Astrocyte (in vitro differentiated cells and primary cell): ENCODE measurements at regions not wholly inside any gene's neighbourhood (a gene's known extent, or its start where the extent isn't known, plus 50 kb on each side); places are given as distances from the start of the nearest gene placed in this dataset.

Experiments
- DNase-seq: peaks from one replicate; pipeline ENCODE4 v3.0.0-alpha.2; 2010; ENCODE audit warnings: low read depth
- FAIRE-seq: peaks from 2 replicates; lab custom pipeline; 2011; peaks lifted over from hg19 to GRCh38; lab: Jason Lieb, UNC
- H2AFZ ChIP-seq: 2 replicates; pipeline ENCODE4 v1.6.0; 2012; ENCODE audit warnings: low read depth, low read length, inconsistent platforms
- H3K27ac ChIP-seq: 2 replicates; pipeline ENCODE4 v1.5.1; 2011; ENCODE audit warnings: low read depth, low read length, inconsistent platforms
- H3K27me3 ChIP-seq: 2 replicates; pipeline ENCODE4 v1.6.0; 2011; ENCODE audit warnings: low read length, inconsistent platforms; ENCODE audit not compliant: insufficient read depth
- H3K36me3 ChIP-seq: 2 replicates; pipeline ENCODE4 v1.5.1; 2011; ENCODE audit warnings: low read length, inconsistent platforms; ENCODE audit not compliant: insufficient read depth
- H3K4me1 ChIP-seq: 2 replicates; pipeline ENCODE4 v1.5.1; 2011; ENCODE audit warnings: low read length, inconsistent platforms; ENCODE audit not compliant: insufficient read depth
- H3K4me2 ChIP-seq: 2 replicates; pipeline ENCODE4 v1.6.0; 2012; ENCODE audit warnings: low read length, inconsistent platforms
- H3K4me3 ChIP-seq: 2 replicates; pipeline ENCODE4 v1.5.1; 2011; ENCODE audit warnings: low read depth, mild to moderate bottlenecking, low read length, inconsistent platforms; ENCODE audit not compliant: insufficient read depth
- H3K79me2 ChIP-seq: 2 replicates; pipeline ENCODE4 v1.6.0; 2012; ENCODE audit warnings: mild to moderate bottlenecking, low read length, inconsistent platforms; ENCODE audit not compliant: insufficient read depth
- H3K9ac ChIP-seq: 2 replicates; pipeline ENCODE4 v1.6.0; 2012; ENCODE audit warnings: mild to moderate bottlenecking, low read length, inconsistent platforms
- H3K9me3 ChIP-seq: 2 replicates; pipeline ENCODE4 v1.5.1; 2012; ENCODE audit warnings: low read depth, mild to moderate bottlenecking, low read length, inconsistent platforms; ENCODE audit not compliant: insufficient read depth
- H4K20me1 ChIP-seq: 2 replicates; pipeline ENCODE4 v1.6.0; 2012; ENCODE audit warnings: low read length, inconsistent platforms; ENCODE audit not compliant: insufficient read depth
- H3K27ac Mint-ChIP-seq: one replicate; pipeline ENCODE4 v1.8.0; 2021; ENCODE audit warnings: mild to moderate bottlenecking, mixed read lengths; ENCODE audit not compliant: unreplicated experiment
- H3K27me3 Mint-ChIP-seq: one replicate; pipeline ENCODE4 v1.8.0; 2021; ENCODE audit warnings: low read depth, mixed read lengths; ENCODE audit not compliant: unreplicated experiment
- H3K36me3 Mint-ChIP-seq: one replicate; pipeline ENCODE4 v1.8.0; 2021; ENCODE audit warnings: low read depth, mixed read lengths; ENCODE audit not compliant: unreplicated experiment
- H3K4me1 Mint-ChIP-seq: one replicate; pipeline ENCODE4 v1.8.0; 2021; ENCODE audit warnings: low read depth, mixed read lengths; ENCODE audit not compliant: unreplicated experiment
- H3K4me3 Mint-ChIP-seq: one replicate; pipeline ENCODE4 v1.8.0; 2021; ENCODE audit warnings: mild to moderate bottlenecking, moderate library complexity, mixed read lengths; ENCODE audit not compliant: unreplicated experiment
- H3K9me3 Mint-ChIP-seq: one replicate; pipeline ENCODE4 v1.8.0; 2021; ENCODE audit warnings: mild to moderate bottlenecking, mixed read lengths; ENCODE audit not compliant: unreplicated experiment
- EZH2 ChIP-seq: IDR thresholded peaks from 2 replicates; pipeline ENCODE4 v1.6.1; 2012; ENCODE audit warnings: mild to moderate bottlenecking, low read length, inconsistent platforms; ENCODE audit not compliant: insufficient read depth
- TF ChIP-seq, protein P1 (sequence below): IDR thresholded peaks from 2 replicates; pipeline ENCODE4 v1.5.1; 2011; ENCODE audit warnings: low read depth, mild to moderate bottlenecking, inconsistent platforms, low read length, moderate library complexity; ENCODE audit not compliant: insufficient read depth

DNA sequence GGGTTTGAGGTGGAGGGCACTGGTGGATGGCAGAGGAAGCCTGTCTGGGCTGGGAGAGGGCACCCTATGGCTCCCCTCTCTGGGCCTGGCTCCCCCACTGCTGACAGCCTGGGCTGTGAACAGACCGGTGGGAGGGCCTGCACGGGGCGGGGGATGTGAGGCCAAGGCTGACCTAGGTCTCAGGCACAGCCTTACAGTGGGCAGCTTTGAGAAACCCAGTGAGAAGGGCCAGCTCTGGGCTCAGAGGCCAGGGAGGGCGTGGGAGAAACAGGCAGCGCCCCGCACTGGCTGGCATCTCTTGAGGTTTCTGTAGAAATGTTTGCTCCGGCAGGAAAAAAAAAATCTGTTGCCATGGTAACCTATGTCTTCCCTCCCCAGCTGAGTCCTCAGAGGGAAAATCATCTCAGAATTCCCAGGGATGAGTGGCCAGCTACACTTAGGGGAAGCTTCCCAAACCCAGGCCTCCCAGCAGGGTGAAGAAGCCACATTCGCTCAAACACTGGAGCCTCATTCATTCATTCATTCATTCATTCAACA, 71.7 kb upstream of the TAF1B start:
- no peaks in the 10 kb centered on the region for H3K9me3 ChIP-seq
- peaks cover 3% of the 10 kb centered on the region for H3K36me3 Mint-ChIP-seq
- H3K4me3 ChIP-seq: no peak overlapping the region
- peak; percentile 50 for FAIRE-seq
- DNase-seq: peak; percentile 55
- H3K4me1 ChIP-seq: peaks cover 33% of the 10 kb centered on the region
- H3K27me3 Mint-ChIP-seq: peaks cover 13% of the 10 kb centered on the region
- H3K4me2 ChIP-seq: peak overlapping the region; percentile 15
- peak overlapping the region; percentile 20 for H3K4me3 Mint-ChIP-seq
- peak overlapping the region; percentile 40 for H3K9ac ChIP-seq
- H3K36me3 ChIP-seq: no peaks in the 10 kb centered on the region
- no peaks in the 10 kb centered on the region for H3K27me3 ChIP-seq
- no peak overlapping the region for H2AFZ ChIP-seq
- peak overlapping the region; percentile 92 for H3K27ac Mint-ChIP-seq
- no peaks in the 10 kb centered on the region for H3K79me2 ChIP-seq
- no peaks in the 10 kb centered on the region for H3K9me3 Mint-ChIP-seq
- peaks cover 49% of the 10 kb centered on the region for H3K4me1 Mint-ChIP-seq
- no peaks in the 10 kb centered on the region for H4K20me1 ChIP-seq
- H3K27ac ChIP-seq: peak overlapping the region; percentile 7
- no peak for TF ChIP-seq EZH2
- TF ChIP-seq, protein P1, sequence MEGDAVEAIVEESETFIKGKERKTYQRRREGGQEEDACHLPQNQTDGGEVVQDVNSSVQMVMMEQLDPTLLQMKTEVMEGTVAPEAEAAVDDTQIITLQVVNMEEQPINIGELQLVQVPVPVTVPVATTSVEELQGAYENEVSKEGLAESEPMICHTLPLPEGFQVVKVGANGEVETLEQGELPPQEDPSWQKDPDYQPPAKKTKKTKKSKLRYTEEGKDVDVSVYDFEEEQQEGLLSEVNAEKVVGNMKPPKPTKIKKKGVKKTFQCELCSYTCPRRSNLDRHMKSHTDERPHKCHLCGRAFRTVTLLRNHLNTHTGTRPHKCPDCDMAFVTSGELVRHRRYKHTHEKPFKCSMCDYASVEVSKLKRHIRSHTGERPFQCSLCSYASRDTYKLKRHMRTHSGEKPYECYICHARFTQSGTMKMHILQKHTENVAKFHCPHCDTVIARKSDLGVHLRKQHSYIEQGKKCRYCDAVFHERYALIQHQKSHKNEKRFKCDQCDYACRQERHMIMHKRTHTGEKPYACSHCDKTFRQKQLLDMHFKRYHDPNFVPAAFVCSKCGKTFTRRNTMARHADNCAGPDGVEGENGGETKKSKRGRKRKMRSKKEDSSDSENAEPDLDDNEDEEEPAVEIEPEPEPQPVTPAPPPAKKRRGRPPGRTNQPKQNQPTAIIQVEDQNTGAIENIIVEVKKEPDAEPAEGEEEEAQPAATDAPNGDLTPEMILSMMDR: peak; percentile 17

DNA sequence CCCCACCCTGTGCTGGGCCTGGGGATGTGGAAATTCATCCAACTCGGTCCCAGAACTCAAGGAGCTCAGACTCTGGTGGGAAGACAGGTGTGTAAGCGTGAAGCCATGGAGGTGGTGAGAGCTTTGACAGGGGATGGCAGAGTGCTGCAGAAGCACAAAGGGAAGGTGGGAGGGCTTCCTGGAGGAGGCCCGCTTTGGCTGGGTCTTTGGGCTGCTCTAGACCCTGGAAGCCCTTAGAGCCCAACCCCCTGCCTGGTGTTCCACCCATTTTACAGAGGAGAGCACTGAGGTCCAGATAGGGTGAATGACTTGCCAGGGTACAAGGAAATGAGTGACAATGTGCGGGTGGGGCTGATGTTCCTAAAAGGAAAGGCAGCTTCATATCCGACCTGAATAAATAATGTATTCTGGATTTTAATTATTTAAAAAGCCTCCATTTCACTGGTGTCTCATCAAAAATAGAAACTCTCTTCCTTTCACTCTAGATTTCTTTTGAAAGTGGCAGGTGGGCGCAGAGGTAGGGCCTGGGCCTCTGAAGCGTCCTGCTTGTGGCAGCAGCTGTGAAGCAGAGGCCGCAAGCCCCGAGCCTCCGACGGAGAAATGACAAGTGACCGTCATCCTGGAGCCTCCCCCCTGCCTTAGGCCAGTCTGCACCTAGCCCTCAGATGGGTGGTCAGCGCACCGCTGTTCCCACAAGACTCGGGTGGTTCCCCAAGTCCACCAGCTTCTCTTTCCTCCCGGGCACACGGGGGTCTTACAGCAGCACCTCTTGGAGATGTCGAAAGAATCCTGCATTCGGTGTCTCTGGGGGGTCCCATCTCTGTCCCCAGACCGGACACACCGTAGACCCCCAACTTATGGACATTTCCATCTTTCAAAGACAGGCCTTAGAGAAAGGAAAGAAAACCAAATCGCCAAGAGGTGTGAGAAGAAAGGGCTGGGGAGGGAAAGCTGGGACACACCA, 71.0 kb upstream of the TAF1B start:
- Mint-ChIP-seq H3K27me3 (peaks cover 14% of the 10 kb centered on the region), H3K4me1 (peaks cover 43% of the 10 kb centered on the region), H3K9me3 (no peaks in the 10 kb centered on the region), H3K36me3 (peaks cover 3% of the 10 kb centered on the region), H3K4me3 (peak overlapping the region; percentile 20), H3K27ac (peak overlapping the region; percentile 92)
- Histone ChIP-seq H3K4me2 (peak overlapping the region; percentile 15), H3K9me3 (no peaks in the 10 kb centered on the region), H3K27me3 (no peaks in the 10 kb centered on the region), H3K36me3 (no peaks in the 10 kb centered on the region), H3K27ac (no peak overlapping the region), H2AFZ (no peak overlapping the region), H3K4me1 (peaks cover 33% of the 10 kb centered on the region), H3K9ac (peak overlapping the region; percentile 40), H3K4me3 (no peak overlapping the region), H3K79me2 (no peaks in the 10 kb centered on the region), H4K20me1 (no peaks in the 10 kb centered on the region)
- no peak for DNase-seq
- TF ChIP-seq EZH2: no peak
- TF ChIP-seq, protein P1: no peak
- no peak for FAIRE-seq
